HG03378 (cell line): ENCODE measurements at regions not wholly inside any gene's neighbourhood (a gene's known extent, or its start where the extent isn't known, plus 50 kb on each side); places are given as distances from the start of the nearest gene placed in this dataset.
A peak's percentile ranks its signal among the peaks of the same experiment; 100 is the strongest.

Source experiments
- ATAC-seq: cut with Tn5 transposase; IDR thresholded peaks from one replicate; pipeline ENCODE4 v1.9.1; 2021; ENCODE audit warnings: mild to moderate bottlenecking, moderate library complexity; ENCODE audit not compliant: unreplicated experiment

- ATAC-seq = no peak
These were observed 147.5 kb upstream of the PITX2 start for GRCh38 chr4:110770353-110770752.

- no peak for ATAC-seq
These were observed 155.6 kb upstream of the PITX2 start for GRCh38 chr4:110778521-110778920.

GRCh38 chr4:110780538-110780937 lies 157.7 kb upstream of the PITX2 start:
- ATAC-seq = no peak

- no peak for ATAC-seq
These were observed 159.1 kb upstream of the PITX2 start for GRCh38 chr4:110781944-110782343.

- ATAC-seq = no peak
These were observed 164.2 kb upstream of the PITX2 start for GRCh38 chr4:110787109-110787508.

GRCh38 chr4:110787707-110788106 lies 164.8 kb upstream of the PITX2 start:
- ATAC-seq = no peak

GRCh38 chr4:110788302-110788701 lies 165.4 kb upstream of the PITX2 start:
- ATAC-seq = no peak

- ATAC-seq = no peak
These were observed 169.2 kb upstream of the PITX2 start for GRCh38 chr4:110792036-110792435.

- ATAC-seq = no peak
These were observed 170.5 kb upstream of the PITX2 start for GRCh38 chr4:110793381-110793801.

- ATAC-seq = no peak
These were observed 171.1 kb upstream of the PITX2 start for GRCh38 chr4:110793890-110794554.

- no peak for ATAC-seq
These were observed 173.1 kb upstream of the PITX2 start for GRCh38 chr4:110795971-110796370.

GRCh38 chr4:110797486-110797885 lies 174.6 kb upstream of the PITX2 start:
- ATAC-seq = no peak

- no peak for ATAC-seq
These were observed 175.8 kb upstream of the PITX2 start for GRCh38 chr4:110798687-110799086.

GRCh38 chr4:110799211-110799610 lies 176.3 kb upstream of the PITX2 start:
- no peak for ATAC-seq

GRCh38 chr4:110801591-110801990 lies 178.7 kb upstream of the PITX2 start:
- ATAC-seq = no peak

GRCh38 chr4:110808351-110808878 lies 185.5 kb upstream of the PITX2 start:
- ATAC-seq = peak; percentile 98

- no peak for ATAC-seq
These were observed 193.1 kb upstream of the PITX2 start for GRCh38 chr4:110815950-110816349.

- no peak for ATAC-seq
These were observed 193.5 kb upstream of the PITX2 start for GRCh38 chr4:110816367-110816766.

- ATAC-seq = no peak
These were observed 198.3 kb upstream of the PITX2 start for GRCh38 chr4:110821186-110821585.

GRCh38 chr4:110823251-110823650 lies 200.4 kb upstream of the PITX2 start:
- peak; percentile 71 for ATAC-seq

GRCh38 chr4:110824344-110824743 lies 201.5 kb upstream of the PITX2 start:
- ATAC-seq = no peak

GRCh38 chr4:110826656-110827055 lies 203.8 kb upstream of the PITX2 start:
- no peak for ATAC-seq

GRCh38 chr4:110830461-110830860 lies 207.6 kb upstream of the PITX2 start:
- no peak for ATAC-seq
